SK-N-SH (cell line): ENCODE measurements at regions not wholly inside any gene's neighbourhood (a gene's known extent, or its start where the extent isn't known, plus 50 kb on each side); places are given as distances from the start of the nearest gene placed in this dataset.

ENCODE experiments used
- CTCF ChIA-PET: fragments of 300-600, 350-600 bp; formaldehyde crosslinking; extraction: SDS; loops from one replicate; lab custom pipeline; 2021; lab: Yijun Ruan, JAX
- POLR2A ChIA-PET: fragments of 350-600 bp; sonication (Branson Sonifier 250); formaldehyde crosslinking; extraction: SDS; loops from one replicate; lab custom pipeline; 2020; ENCODE audit warnings: antibody characterized with exemption, inconsistent platforms; lab: Yijun Ruan, JAX
- DNase-seq: peaks from one replicate; pipeline ENCODE4 v3.0.0; 2012
- H2AFZ ChIP-seq: fragments of 200-600 bp; sonication (generic); 2 replicates; pipeline ENCODE4 v1.8.1; 2016; ENCODE audit warnings: antibody characterized with exemption, mild to moderate bottlenecking, low read depth
- H3F3A ChIP-seq: fragments of 200-600 bp; sonication (generic); replicated peaks from 2 replicates; pipeline ENCODE3; 2016; ENCODE audit warnings: antibody characterized with exemption, mild to moderate bottlenecking; ENCODE audit not compliant: insufficient read depth
- H3K27ac ChIP-seq, 2 experiments: fragments of 200-500 bp in 1 of 2; fragments of 200-600 bp in 1 of 2; sonication (Bioruptor generic) in 1 of 2; sonication (generic), shearing (Covaris generic) in 1 of 2; 2 replicates each; pipeline versions ENCODE4 v1.5.1 to v1.6.1; 2014 to 2016; ENCODE audit warnings: low read depth in 2 of 2, inconsistent platforms in 1 of 2, low read length in 1 of 2, mild to moderate bottlenecking in 1 of 2, mixed read lengths in 1 of 2
- H3K27me3 ChIP-seq: fragments of 200-600 bp; sonication (generic), shearing (Covaris generic); 2 replicates; pipeline ENCODE4 v1.6.1; 2016; ENCODE audit warnings: mixed run types; ENCODE audit not compliant: insufficient read depth
- H3K36me3 ChIP-seq, 2 experiments: fragments of 200-500 bp in 1 of 2; fragments of 200-600 bp in 1 of 2; sonication (Bioruptor generic) in 1 of 2; sonication (generic) in 1 of 2; replicated peaks in 1 of 2; 2 replicates each; pipeline versions ENCODE3 to v1.5.1; 2014 to 2016; ENCODE audit warnings: low read length in 1 of 2, mild to moderate bottlenecking in 1 of 2; ENCODE audit not compliant: insufficient read depth in 2 of 2, control insufficient read depth in 1 of 2
- H3K4me1 ChIP-seq, 2 experiments: fragments of 200-500 bp in 1 of 2; fragments of 200-600 bp in 1 of 2; sonication (Bioruptor generic) in 1 of 2; sonication (generic), shearing (Covaris generic) in 1 of 2; 2 replicates each; pipeline versions ENCODE4 v1.5.1 to v1.6.1; 2014 to 2016; ENCODE audit warnings: low read depth in 1 of 2, low read length in 1 of 2, mixed run types in 1 of 2; ENCODE audit not compliant: insufficient read depth in 2 of 2, control insufficient read depth in 1 of 2
- H3K4me2 ChIP-seq: fragments of 200-600 bp; sonication (generic), shearing (Covaris generic); 2 replicates; pipeline ENCODE4 v1.6.1; 2017; ENCODE audit warnings: mixed run types
- H3K4me3 ChIP-seq, 2 experiments: fragments of 200-500 bp in 1 of 2; fragments of 200-600 bp in 1 of 2; sonication (Bioruptor generic) in 1 of 2; sonication (generic), shearing (Covaris generic) in 1 of 2; 2 replicates each; pipeline versions ENCODE4 v1.5.1 to v1.8.1; 2014 to 2016; ENCODE audit warnings: low read depth in 2 of 2, inconsistent platforms in 1 of 2, low read length in 1 of 2, mild to moderate bottlenecking in 1 of 2, mixed read lengths in 1 of 2, moderate library complexity in 1 of 2
- H3K79me2 ChIP-seq: fragments of 200-600 bp; sonication (generic); 2 replicates; pipeline ENCODE4 v1.8.1; 2017; ENCODE audit warnings: mild to moderate bottlenecking; ENCODE audit not compliant: insufficient read depth
- H3K9ac ChIP-seq: fragments of 200-600 bp; sonication (generic); 2 replicates; pipeline ENCODE4 v1.6.1; 2017; ENCODE audit warnings: mixed run types
- H3K9me2 ChIP-seq: fragments of 200-600 bp; sonication (generic); 2 replicates; pipeline ENCODE4 v1.6.1; 2017; ENCODE audit warnings: mixed run types
- H3K9me3 ChIP-seq: fragments of 200-600 bp; sonication (generic); 2 replicates; pipeline ENCODE4 v1.6.1; 2017; ENCODE audit warnings: mixed run types, mild to moderate bottlenecking, moderate library complexity
- H4K20me1 ChIP-seq: fragments of 200-600 bp; sonication (generic); 2 replicates; pipeline ENCODE4 v1.6.1; 2017; ENCODE audit warnings: mild to moderate bottlenecking, mixed run types; ENCODE audit not compliant: insufficient read depth
- CTCF ChIP-seq: fragments of 200-600 bp; sonication (generic); IDR thresholded peaks from 2 replicates; pipeline ENCODE4 v1.6.1; 2017; ENCODE audit warnings: antibody characterized with exemption, mild to moderate bottlenecking, moderate library complexity
- FOSL2 ChIP-seq: IDR thresholded peaks from 2 replicates; pipeline ENCODE4 v1.4.0; 2012; ENCODE audit warnings: low read depth, mild to moderate bottlenecking, moderate library complexity, borderline replicate concordance
- FOXJ3 ChIP-seq: sonication (generic); formaldehyde crosslinking; IDR thresholded peaks from 2 replicates; pipeline ENCODE4 v1.5.1; 2020; ENCODE audit warnings: mild to moderate bottlenecking, missing genetic modification reagents
- GABPA ChIP-seq: IDR thresholded peaks from 2 replicates; pipeline ENCODE4 v1.4.0; 2012; ENCODE audit warnings: low read depth, mild to moderate bottlenecking
- IRF3 ChIP-seq: fragments of 150-350 bp; IDR thresholded peaks from 2 replicates; pipeline ENCODE4 v1.6.1; 2016; ENCODE audit warnings: mild to moderate bottlenecking, low read depth, low read length
- JUND ChIP-seq: IDR thresholded peaks from 2 replicates; pipeline ENCODE4 v1.4.0; 2012
- MAX ChIP-seq: IDR thresholded peaks from 2 replicates; pipeline ENCODE4 v1.4.0; 2012; ENCODE audit warnings: low read depth
- MEF2A ChIP-seq: IDR thresholded peaks from 2 replicates; pipeline ENCODE4 v1.4.0; 2012; ENCODE audit warnings: low read depth, borderline replicate concordance
- MXI1 ChIP-seq: IDR thresholded peaks from 2 replicates; pipeline ENCODE4 v1.6.1; 2012; ENCODE audit warnings: mild to moderate bottlenecking, low read depth, low read length, improper control_type of control experiment
- SMC3 ChIP-seq: IDR thresholded peaks from 2 replicates; pipeline ENCODE4 v1.6.1; 2012; ENCODE audit warnings: low read depth, low read length, improper control_type of control experiment
- TAF1 ChIP-seq: IDR thresholded peaks from 2 replicates; pipeline ENCODE4 v1.6.1; 2012; ENCODE audit warnings: low read depth, mild to moderate bottlenecking, low read length, moderate library complexity, borderline replicate concordance
- TCF12 ChIP-seq: IDR thresholded peaks from 2 replicates; pipeline ENCODE4 v1.4.0; 2012
- USF1 ChIP-seq: IDR thresholded peaks from 2 replicates; pipeline ENCODE4 v1.4.0; 2012; ENCODE audit warnings: low read depth, borderline replicate concordance
- YY1 ChIP-seq: IDR thresholded peaks from 2 replicates; pipeline ENCODE4 v1.4.0; 2012; ENCODE audit warnings: low read depth, mild to moderate bottlenecking
- ZBTB33 ChIP-seq: IDR thresholded peaks from 2 replicates; pipeline ENCODE4 v1.4.0; 2012; ENCODE audit warnings: low read depth, borderline replicate concordance
- WGBS: methylation state at CpG from one replicate; pipeline ENCODE4 v1.1.6; 2017; ENCODE audit warnings: low lambda C conversion rate; 5-methylcytosine and 5-hydroxymethylcytosine counted together

GRCh38 chrX:122555925-122556324, 628.2 kb upstream of the GRIA3 start:
- no peaks in the 10 kb centered on the region for H3K4me1 ChIP-seq
- H3K36me3 ChIP-seq: no peaks in the 10 kb centered on the region
- H3F3A ChIP-seq: no peaks in the 10 kb centered on the region
- POLR2A ChIA-PET: no interaction called here
- no peaks in the 10 kb centered on the region for H4K20me1 ChIP-seq
- no peak overlapping the region for H3K4me2 ChIP-seq
- whole genome bisulfite sequencing: 0% methylated on average over 2 of the region's 2 CpGs
- no peaks in the 10 kb centered on the region for H3K79me2 ChIP-seq
- H3K27ac ChIP-seq: no peak overlapping the region
- H3K9me3 ChIP-seq: no peaks in the 10 kb centered on the region
- no peaks in the 10 kb centered on the region for H3K9me2 ChIP-seq
- no peak overlapping the region for H2AFZ ChIP-seq
- no peak overlapping the region for H3K4me3 ChIP-seq
- no peak for DNase-seq
- no peaks in the 10 kb centered on the region for H3K27me3 ChIP-seq
- no peak for TF ChIP-seq TCF12
- TF ChIP-seq ZBTB33: no peak
- TF ChIP-seq FOXJ3 (CRISPR knock-in tag): no peak
- TF ChIP-seq TAF1: no peak
- no peak for TF ChIP-seq MXI1
- no peak for TF ChIP-seq FOSL2
- TF ChIP-seq JUND: no peak
- TF ChIP-seq SMC3: no peak
- TF ChIP-seq YY1: no peak
- TF ChIP-seq GABPA: no peak
- no peak for TF ChIP-seq USF1
- no peak for TF ChIP-seq MEF2A
- TF ChIP-seq CTCF: no peak
- no peak for TF ChIP-seq IRF3
- no peak for TF ChIP-seq MAX
- H3K9ac ChIP-seq: no peak overlapping the region
- CTCF ChIA-PET: no interaction called here
